ENCODE measurements at regions not wholly inside any gene's neighbourhood (a gene's known extent, or its start where the extent isn't known, plus 50 kb on each side); places are given as distances from the start of the nearest gene placed in this dataset.
A peak's percentile ranks its signal among the peaks of the same experiment; 100 is the strongest.

GRCh38 chr1:67560580-67561255, 124.3 kb upstream of the GADD45A start:
- WGBS (ENCODE audit: insufficient coverage, low lambda C conversion rate) = 67% methylated on average over 1 of the region's 10 CpGs
- H3K27ac ChIP-seq (ENCODE audit: low read length) = no peak overlapping the region
- DNase-seq = no peak

GRCh38 chr1:67561704-67562113, 123.3 kb upstream of the GADD45A start:
- H3K4me3 ChIP-seq (ENCODE audit: low read length) = no peak overlapping the region
- no peaks in the 10 kb centered on the region for H3K9me3 ChIP-seq (ENCODE audit: control insufficient read depth, low read depth, low read length)
- WGBS (ENCODE audit: insufficient coverage, low lambda C conversion rate) = no CpG with 5 or more reads among the region's 4 CpGs
- H3K4me1 ChIP-seq (ENCODE audit: control insufficient read depth, insufficient read depth, low read length) = peaks cover 11% of the 10 kb centered on the region
- H3K27me3 ChIP-seq (ENCODE audit: control insufficient read depth, insufficient read depth, low read length) = no peaks in the 10 kb centered on the region
- no peaks in the 10 kb centered on the region for H3K36me3 ChIP-seq (ENCODE audit: control insufficient read depth, insufficient read depth, low read length)
- H3K27ac ChIP-seq (ENCODE audit: low read length) = peak overlapping the region; percentile 4
- peak; percentile 86 to 89 for DNase-seq

More at GRCh38 chr1:67560580-67561255, 124.3 kb upstream of the GADD45A start:
- Histone ChIP-seq H3K4me1 (ENCODE audit: control insufficient read depth, insufficient read depth, low read length) (peaks cover 15% of the 10 kb centered on the region), H3K9me3 (ENCODE audit: control insufficient read depth, low read depth, low read length) (no peaks in the 10 kb centered on the region), H3K27me3 (ENCODE audit: control insufficient read depth, insufficient read depth, low read length) (no peaks in the 10 kb centered on the region), H3K4me3 (ENCODE audit: low read length) (no peak overlapping the region), H3K36me3 (ENCODE audit: control insufficient read depth, insufficient read depth, low read length) (no peaks in the 10 kb centered on the region)

- DNase-seq = no peak
- Histone ChIP-seq H3K4me1 (ENCODE audit: control insufficient read depth, insufficient read depth, low read length) (peaks cover 2% of the 10 kb centered on the region), H3K36me3 (ENCODE audit: control insufficient read depth, insufficient read depth, low read length) (no peaks in the 10 kb centered on the region), H3K27ac (ENCODE audit: low read length) (no peak overlapping the region), H3K9me3 (ENCODE audit: control insufficient read depth, low read depth, low read length) (no peaks in the 10 kb centered on the region), H3K27me3 (ENCODE audit: control insufficient read depth, insufficient read depth, low read length) (no peaks in the 10 kb centered on the region), H3K4me3 (ENCODE audit: low read length) (no peak overlapping the region)
- WGBS (ENCODE audit: insufficient coverage, low lambda C conversion rate) = no CpG with 5 or more reads among the region's 2 CpGs
Observed at GRCh38 chr1:67563684-67564083, 121.3 kb upstream of the GADD45A start.

GRCh38 chr1:67564193-67564592, 120.8 kb upstream of the GADD45A start:
- H3K4me3 ChIP-seq (ENCODE audit: low read length) = no peak overlapping the region
- no peaks in the 10 kb centered on the region for H3K36me3 ChIP-seq (ENCODE audit: control insufficient read depth, insufficient read depth, low read length)
- no peaks in the 10 kb centered on the region for H3K4me1 ChIP-seq (ENCODE audit: control insufficient read depth, insufficient read depth, low read length)
- no peak overlapping the region for H3K27ac ChIP-seq (ENCODE audit: low read length)
- H3K27me3 ChIP-seq (ENCODE audit: control insufficient read depth, insufficient read depth, low read length) = no peaks in the 10 kb centered on the region
- 91% methylated on average over 5 of the region's 8 CpGs for WGBS (ENCODE audit: insufficient coverage, low lambda C conversion rate)
- no peak for DNase-seq
- H3K9me3 ChIP-seq (ENCODE audit: control insufficient read depth, low read depth, low read length) = no peaks in the 10 kb centered on the region

GRCh38 chr1:67566803-67567377, 118.1 kb upstream of the GADD45A start:
- Histone ChIP-seq H3K27me3 (ENCODE audit: control insufficient read depth, insufficient read depth, low read length) (no peaks in the 10 kb centered on the region), H3K27ac (ENCODE audit: low read length) (peak overlapping the region; percentile 48), H3K4me3 (ENCODE audit: low read length) (no peak overlapping the region), H3K4me1 (ENCODE audit: control insufficient read depth, insufficient read depth, low read length) (peaks cover 25% of the 10 kb centered on the region), H3K9me3 (ENCODE audit: control insufficient read depth, low read depth, low read length) (no peaks in the 10 kb centered on the region), H3K36me3 (ENCODE audit: control insufficient read depth, insufficient read depth, low read length) (no peaks in the 10 kb centered on the region)
- no CpG with 5 or more reads among the region's 2 CpGs for WGBS (ENCODE audit: insufficient coverage, low lambda C conversion rate)
- DNase-seq = peak; percentile 58 to 72

- peak; percentile 46 to 64 for DNase-seq
- H3K27ac ChIP-seq (ENCODE audit: low read length) = peak overlapping the region; percentile 74
Observed at GRCh38 chr1:67570486-67571143, 114.4 kb upstream of the GADD45A start.

GRCh38 chr1:67571406-67571805, 113.6 kb upstream of the GADD45A start:
- Histone ChIP-seq H3K9me3 (ENCODE audit: control insufficient read depth, low read depth, low read length) (no peaks in the 10 kb centered on the region), H3K27ac (ENCODE audit: low read length) (peak overlapping the region; percentile 74), H3K36me3 (ENCODE audit: control insufficient read depth, insufficient read depth, low read length) (no peaks in the 10 kb centered on the region), H3K4me3 (ENCODE audit: low read length) (no peak overlapping the region), H3K4me1 (ENCODE audit: control insufficient read depth, insufficient read depth, low read length) (peaks cover 43% of the 10 kb centered on the region), H3K27me3 (ENCODE audit: control insufficient read depth, insufficient read depth, low read length) (no peaks in the 10 kb centered on the region)
- peak in 1 of 2 donors; percentile 50 for DNase-seq

More at GRCh38 chr1:67570486-67571143, 114.4 kb upstream of the GADD45A start:
- Histone ChIP-seq H3K27me3 (ENCODE audit: control insufficient read depth, insufficient read depth, low read length) (no peaks in the 10 kb centered on the region), H3K36me3 (ENCODE audit: control insufficient read depth, insufficient read depth, low read length) (no peaks in the 10 kb centered on the region), H3K9me3 (ENCODE audit: control insufficient read depth, low read depth, low read length) (no peaks in the 10 kb centered on the region), H3K4me3 (ENCODE audit: low read length) (no peak overlapping the region), H3K4me1 (ENCODE audit: control insufficient read depth, insufficient read depth, low read length) (peaks cover 43% of the 10 kb centered on the region)
- WGBS (ENCODE audit: insufficient coverage, low lambda C conversion rate) = 40% methylated on average over 1 of the region's 8 CpGs

- peak; percentile 44 to 59 for DNase-seq
- H3K4me3 ChIP-seq (ENCODE audit: low read length) = no peak overlapping the region
- no peaks in the 10 kb centered on the region for H3K36me3 ChIP-seq (ENCODE audit: control insufficient read depth, insufficient read depth, low read length)
- H3K4me1 ChIP-seq (ENCODE audit: control insufficient read depth, insufficient read depth, low read length) = peaks cover 43% of the 10 kb centered on the region
- no peaks in the 10 kb centered on the region for H3K27me3 ChIP-seq (ENCODE audit: control insufficient read depth, insufficient read depth, low read length)
- H3K9me3 ChIP-seq (ENCODE audit: control insufficient read depth, low read depth, low read length) = no peaks in the 10 kb centered on the region
- WGBS (ENCODE audit: insufficient coverage, low lambda C conversion rate) = 27% methylated on average over 2 of the region's 14 CpGs
- peak overlapping the region; percentile 74 for H3K27ac ChIP-seq (ENCODE audit: low read length)
Observed at GRCh38 chr1:67571901-67572593, 113.0 kb upstream of the GADD45A start.

- Histone ChIP-seq H3K36me3 (ENCODE audit: control insufficient read depth, insufficient read depth, low read length) (no peaks in the 10 kb centered on the region), H3K9me3 (ENCODE audit: control insufficient read depth, low read depth, low read length) (no peaks in the 10 kb centered on the region), H3K27me3 (ENCODE audit: control insufficient read depth, insufficient read depth, low read length) (no peaks in the 10 kb centered on the region), H3K27ac (ENCODE audit: low read length) (peak overlapping the region; percentile 74), H3K4me1 (ENCODE audit: control insufficient read depth, insufficient read depth, low read length) (peaks cover 43% of the 10 kb centered on the region), H3K4me3 (ENCODE audit: low read length) (no peak overlapping the region)
- WGBS (ENCODE audit: insufficient coverage, low lambda C conversion rate) = no CpG with 5 or more reads among the region's 8 CpGs
- DNase-seq = peak; percentile 70 to 86
Observed at GRCh38 chr1:67572594-67573221, 112.3 kb upstream of the GADD45A start.

- Histone ChIP-seq H3K4me3 (ENCODE audit: low read length) (no peak overlapping the region), H3K36me3 (ENCODE audit: control insufficient read depth, insufficient read depth, low read length) (no peaks in the 10 kb centered on the region), H3K9me3 (ENCODE audit: control insufficient read depth, low read depth, low read length) (no peaks in the 10 kb centered on the region), H3K4me1 (ENCODE audit: control insufficient read depth, insufficient read depth, low read length) (peaks cover 43% of the 10 kb centered on the region), H3K27ac (ENCODE audit: low read length) (peak overlapping the region; percentile 74), H3K27me3 (ENCODE audit: control insufficient read depth, insufficient read depth, low read length) (no peaks in the 10 kb centered on the region)
- no CpG with 5 or more reads among the region's 1 CpG for WGBS (ENCODE audit: insufficient coverage, low lambda C conversion rate)
- no peak for DNase-seq
Observed at GRCh38 chr1:67573311-67573872, 111.6 kb upstream of the GADD45A start.
